HCT116 (cell line): ENCODE measurements at regions not wholly inside any gene's neighbourhood (a gene's known extent, or its start where the extent isn't known, plus 50 kb on each side); places are given as distances from the start of the nearest gene placed in this dataset.

Experiments
- CEBPB ChIP-seq: IDR thresholded peaks from 2 replicates; pipeline ENCODE4 v1.6.1; 2012; ENCODE audit warnings: low read depth
- CTCF ChIP-seq, 3 experiments: fragments of 200-600 bp in 1 of 3; sonication (generic) in 1 of 3; IDR thresholded peaks in 2 of 3; conservative IDR thresholded peaks in 1 of 3; 2 replicates each; pipeline ENCODE4 v1.5.1; 2012 to 2017; ENCODE audit warnings: low read depth in 2 of 3, low read length in 2 of 3, antibody characterized with exemption in 1 of 3, borderline replicate concordance in 1 of 3, control low read depth in 1 of 3, mild to moderate bottlenecking in 1 of 3, mixed read lengths in 1 of 3, mixed run types in 1 of 3, moderate library complexity in 1 of 3; ENCODE audit not compliant: insufficient read depth in 1 of 3

- TF ChIP-seq CEBPB (no peak), CTCF (IDR thresholded peaks at IDR 0.05 in 2 of 3, conservative IDR thresholded peaks at IDR 0.05 in 1 of 3; ENCODE audit: borderline replicate concordance in 1 of 3, insufficient read depth in 1 of 3, low read depth in 2 of 3, low read length in 2 of 3) (no peak)
Observed at GRCh38 chr12:75771023-75771422, 259.6 kb upstream of the KRR1 start.
